ENCODE measurements at regions not wholly inside any gene's neighbourhood (a gene's known extent, or its start where the extent isn't known, plus 50 kb on each side); places are given as distances from the start of the nearest gene placed in this dataset.

GRCh38 chr5:8457187-8458037, 588.5 kb downstream of the MTRR start (continued):
- TF ChIP-seq ZNF446 (CRISPR knock-in tag; IDR thresholded peaks at IDR 0.05), result no peak
- no peak for TF ChIP-seq FOXP1 (IDR thresholded peaks at IDR 0.05)
- no peak for TF ChIP-seq FOXP1 (CRISPR knock-in tag; IDR thresholded peaks at IDR 0.05)
- TF ChIP-seq PLSCR1 (CRISPR knock-in tag; IDR thresholded peaks at IDR 0.05; ENCODE audit: borderline replicate concordance), result no peak
- TF ChIP-seq ZNF580 (CRISPR knock-in tag; IDR thresholded peaks at IDR 0.05; ENCODE audit: borderline replicate concordance, low read depth), result no peak
- TF ChIP-seq ZBTB40 (IDR thresholded peaks at IDR 0.05), result no peak
- peak; percentile 8; the same call in 1 of the 2 replicates for TF ChIP-seq ZBTB40 (CRISPR knock-in tag; IDR thresholded peaks at IDR 0.05)
- TF ChIP-seq NFAT5 (CRISPR knock-in tag; IDR thresholded peaks at IDR 0.05), result no peak
- TF ChIP-seq KLF11 (CRISPR knock-in tag; IDR thresholded peaks at IDR 0.05), result no peak
- no peak for TF ChIP-seq MEIS2 (CRISPR knock-in tag; IDR thresholded peaks at IDR 0.05)
- TF ChIP-seq MIER3 (CRISPR knock-in tag; IDR thresholded peaks at IDR 0.05; ENCODE audit: borderline replicate concordance), result no peak
- TF ChIP-seq ZMYM3 (CRISPR knock-in tag; IDR thresholded peaks at IDR 0.05), result no peak
- no peak for TF ChIP-seq FOXK2 (IDR thresholded peaks at IDR 0.05)
- TF ChIP-seq PAWR (CRISPR knock-in tag; IDR thresholded peaks at IDR 0.05; ENCODE audit: borderline replicate concordance), result no peak
- no peak for TF ChIP-seq ZNF3 (CRISPR knock-in tag; IDR thresholded peaks at IDR 0.05)
